ENCODE measurements at regions not wholly inside any gene's neighbourhood (a gene's known extent, or its start where the extent isn't known, plus 50 kb on each side); places are given as distances from the start of the nearest gene placed in this dataset.

GRCh38 chr7:79761876-79762429, 308.5 kb upstream of the MAGI2 start:
- TF ChIP-seq CTCF (IDR thresholded peaks at IDR 0.05) (no peak), EZH2phosphoT487 (IDR thresholded peaks at IDR 0.05) (no peak)

Data from neural progenitor cell (in vitro differentiated cells).